ENCODE measurements at regions not wholly inside any gene's neighbourhood (a gene's known extent, or its start where the extent isn't known, plus 50 kb on each side); places are given as distances from the start of the nearest gene placed in this dataset.

DNA sequence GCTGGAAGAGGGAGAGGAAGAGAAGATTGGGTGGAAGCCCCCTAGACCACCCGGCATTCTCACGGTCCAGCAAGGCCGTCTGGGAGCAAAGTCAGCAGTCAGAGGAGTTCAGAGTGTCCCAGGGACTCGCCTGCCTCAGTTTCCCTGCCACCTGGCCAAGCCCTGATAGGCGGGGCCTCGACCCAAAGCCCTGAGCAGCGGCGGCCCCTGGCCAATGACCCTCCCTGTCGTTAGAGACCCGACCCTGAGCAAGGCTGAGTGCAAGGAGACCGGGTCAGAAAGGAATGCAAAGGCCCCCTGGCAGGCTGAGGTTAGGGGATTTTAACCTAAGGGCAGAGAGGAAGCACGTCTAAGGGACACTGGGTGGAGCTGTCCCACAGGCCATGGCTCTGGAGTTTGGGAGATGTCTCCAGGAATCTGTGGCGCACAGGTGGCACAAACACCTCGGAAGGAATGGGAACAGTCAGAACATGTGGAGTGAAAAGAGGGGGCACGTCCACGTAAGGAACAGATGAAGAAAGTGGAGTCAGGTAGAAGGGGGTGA lies 196.8 kb upstream of the PDE1C start:
- TF ChIP-seq, protein P1, sequence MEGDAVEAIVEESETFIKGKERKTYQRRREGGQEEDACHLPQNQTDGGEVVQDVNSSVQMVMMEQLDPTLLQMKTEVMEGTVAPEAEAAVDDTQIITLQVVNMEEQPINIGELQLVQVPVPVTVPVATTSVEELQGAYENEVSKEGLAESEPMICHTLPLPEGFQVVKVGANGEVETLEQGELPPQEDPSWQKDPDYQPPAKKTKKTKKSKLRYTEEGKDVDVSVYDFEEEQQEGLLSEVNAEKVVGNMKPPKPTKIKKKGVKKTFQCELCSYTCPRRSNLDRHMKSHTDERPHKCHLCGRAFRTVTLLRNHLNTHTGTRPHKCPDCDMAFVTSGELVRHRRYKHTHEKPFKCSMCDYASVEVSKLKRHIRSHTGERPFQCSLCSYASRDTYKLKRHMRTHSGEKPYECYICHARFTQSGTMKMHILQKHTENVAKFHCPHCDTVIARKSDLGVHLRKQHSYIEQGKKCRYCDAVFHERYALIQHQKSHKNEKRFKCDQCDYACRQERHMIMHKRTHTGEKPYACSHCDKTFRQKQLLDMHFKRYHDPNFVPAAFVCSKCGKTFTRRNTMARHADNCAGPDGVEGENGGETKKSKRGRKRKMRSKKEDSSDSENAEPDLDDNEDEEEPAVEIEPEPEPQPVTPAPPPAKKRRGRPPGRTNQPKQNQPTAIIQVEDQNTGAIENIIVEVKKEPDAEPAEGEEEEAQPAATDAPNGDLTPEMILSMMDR (conservative IDR thresholded peaks at IDR 0.05; ENCODE audit: low read length) = no peak
- no peak for TF ChIP-seq EZH2phosphoT487 (IDR thresholded peaks at IDR 0.05; ENCODE audit: borderline replicate concordance)

Measured in Loucy (cell line).